Stomach (tissue), 4 donors: ENCODE measurements at regions not wholly inside any gene's neighbourhood (a gene's known extent, or its start where the extent isn't known, plus 50 kb on each side); places are given as distances from the start of the nearest gene placed in this dataset.

Experiments
- CTCF ChIP-seq, 7 experiments: fragments of 450-650 bp in 4 of 7; fragments of 200-600 bp in 3 of 7; sonication (generic) in 3 of 7; IDR thresholded peaks; one replicate each; pipeline ENCODE4 v1.5.1; 2016 to 2019; ENCODE audit warnings: antibody characterized with exemption in 7 of 7, control low read depth in 2 of 7, mild to moderate bottlenecking in 1 of 7
- EP300 ChIP-seq: sonication (generic); formaldehyde crosslinking; IDR thresholded peaks from one replicate; pipeline ENCODE4 v1.6.1; 2017; ENCODE audit warnings: antibody characterized with exemption
- POLR2A ChIP-seq, 4 donors: fragments of 450-650 bp; IDR thresholded peaks; one replicate each; pipeline ENCODE4 v1.6.1; 2016; ENCODE audit warnings: antibody characterized with exemption in 4 of 4, control low read depth in 2 of 4, mild to moderate bottlenecking in 1 of 4, moderate library complexity in 1 of 4
- POLR2AphosphoS5 ChIP-seq, 3 donors: sonication (generic); formaldehyde crosslinking; IDR thresholded peaks; one replicate each; pipeline ENCODE4 v1.6.1; 2016; ENCODE audit warnings: antibody characterized with exemption in 3 of 3

- TF ChIP-seq CTCF (IDR thresholded peaks at IDR 0.05) (no peak), POLR2A (IDR thresholded peaks at IDR 0.05) (no peak), EP300 (no peak), POLR2AphosphoS5 (IDR thresholded peaks at IDR 0.05) (no peak)
Measured at GRCh38 chr3:168625477-168625876, 529.8 kb upstream of the GOLIM4 start.
